ENCODE measurements at regions not wholly inside any gene's neighbourhood (a gene's known extent, or its start where the extent isn't known, plus 50 kb on each side); places are given as distances from the start of the nearest gene placed in this dataset.

DNA sequence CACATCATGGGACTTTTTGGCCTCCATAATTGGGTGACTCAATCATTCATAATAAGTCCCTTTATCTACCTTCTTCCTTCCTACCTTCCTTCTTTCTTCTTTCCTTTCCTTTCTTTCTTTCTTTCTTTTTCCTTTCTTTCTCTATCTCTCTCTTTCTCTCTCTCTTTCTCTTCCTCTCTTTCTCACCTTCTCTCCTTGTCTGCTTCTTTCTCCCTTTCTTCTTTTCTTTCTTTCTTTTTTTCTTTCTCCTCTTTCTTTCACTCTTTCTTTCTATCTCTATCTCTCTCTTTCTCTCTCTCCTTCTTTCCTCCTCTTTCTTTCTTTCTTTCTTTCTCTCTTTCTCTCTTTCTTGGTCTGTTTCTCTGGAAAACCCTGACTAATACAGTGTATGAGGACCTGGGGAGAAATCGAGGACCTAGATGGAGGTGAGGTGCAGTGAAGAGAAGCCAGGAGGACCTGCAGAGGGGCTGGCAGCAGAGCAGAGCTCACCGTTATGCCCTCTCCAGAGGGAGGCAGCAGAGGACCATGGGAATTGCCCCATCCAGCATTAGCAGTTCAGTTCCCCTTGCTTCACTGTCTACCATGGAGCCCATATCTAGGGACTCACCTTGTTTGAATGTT lies 52.7 kb upstream of the BTRC start:
- DNase-seq, result no peak

DNA sequence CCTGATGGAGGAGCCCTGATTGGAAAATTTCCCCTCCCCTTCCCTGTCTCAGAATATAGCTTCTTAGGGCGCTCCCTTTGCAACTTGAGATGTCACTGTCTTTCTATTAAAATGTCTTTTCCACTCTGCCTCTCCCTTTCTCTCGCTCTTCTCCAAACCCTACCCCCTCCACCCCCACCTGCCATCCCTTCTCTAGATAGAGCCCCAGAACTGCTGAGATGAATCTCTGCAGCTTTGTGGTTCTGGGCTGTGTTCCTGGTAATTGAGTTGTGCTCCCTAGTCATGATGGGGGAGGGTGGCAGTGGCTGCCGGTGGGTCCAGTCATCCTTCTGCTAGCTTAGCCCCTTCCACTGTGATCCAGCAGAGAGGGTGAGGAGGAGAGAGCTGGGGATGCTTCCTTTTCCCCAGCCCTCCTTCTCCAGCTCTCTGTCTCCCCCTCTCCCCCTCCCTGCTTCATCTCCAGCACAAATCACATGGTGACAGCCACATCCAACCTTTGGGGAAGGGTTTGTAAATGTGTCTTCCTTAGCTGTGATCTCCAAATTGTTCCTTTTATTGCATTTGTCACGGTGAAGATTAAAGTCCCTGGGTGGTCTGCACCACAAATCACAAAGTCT lies 50.8 kb upstream of the BTRC start:
- DNase-seq, result no peak

Measured in KG1 (cell line).